GM20000 (cell line): ENCODE measurements at regions not wholly inside any gene's neighbourhood (a gene's known extent, or its start where the extent isn't known, plus 50 kb on each side); places are given as distances from the start of the nearest gene placed in this dataset.

ENCODE experiments used
- DNase-seq: peaks from one replicate; pipeline ENCODE4 v3.0.0; 2012; ENCODE audit warnings: low spot score
- TF ChIP-seq, protein P1 (sequence below): IDR thresholded peaks from 2 replicates; pipeline ENCODE4 v1.5.1; 2012; ENCODE audit warnings: mild to moderate bottlenecking, control low read depth; ENCODE audit errors: extremely low read depth, missing control alignments

DNA sequence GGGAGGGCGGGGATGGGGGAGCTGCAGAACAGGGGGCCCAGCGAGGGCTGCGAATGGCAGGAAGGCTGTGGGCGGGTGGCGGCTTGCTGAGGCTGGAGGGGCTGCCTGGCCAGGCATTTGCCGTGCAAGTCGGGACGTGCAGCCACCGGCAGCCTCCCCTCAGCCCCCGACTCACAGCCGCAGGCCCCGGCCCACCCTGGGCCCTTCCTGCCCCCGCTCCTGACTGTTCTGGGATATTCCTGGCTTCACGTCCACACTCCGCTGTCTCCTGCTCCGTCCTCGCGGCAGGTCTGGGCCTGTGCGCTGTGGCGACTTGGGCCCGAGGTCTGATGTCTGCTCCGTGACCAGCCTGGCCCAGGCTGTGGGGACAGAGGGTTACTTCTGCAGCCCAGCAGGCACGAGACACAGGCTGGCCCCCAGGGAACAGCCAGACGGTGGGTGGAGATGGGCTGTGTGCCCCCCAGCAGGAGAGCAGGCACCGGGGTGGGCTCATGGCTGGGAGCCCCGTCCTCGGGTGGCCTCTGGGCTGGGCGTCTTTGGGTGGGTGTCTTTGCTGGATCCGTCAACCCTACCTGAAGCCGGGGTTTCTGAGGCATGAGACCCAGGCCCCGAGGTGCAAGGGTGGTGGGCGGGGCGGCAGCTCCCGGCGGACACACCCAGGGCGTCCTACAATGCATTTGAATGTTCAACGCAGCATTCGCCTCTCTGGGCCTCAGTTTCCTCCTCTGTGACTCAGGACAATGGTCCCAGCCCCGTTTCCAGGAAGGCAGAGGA is 86.5 kb downstream of the FOXL3 start:
- TF ChIP-seq, protein P1, sequence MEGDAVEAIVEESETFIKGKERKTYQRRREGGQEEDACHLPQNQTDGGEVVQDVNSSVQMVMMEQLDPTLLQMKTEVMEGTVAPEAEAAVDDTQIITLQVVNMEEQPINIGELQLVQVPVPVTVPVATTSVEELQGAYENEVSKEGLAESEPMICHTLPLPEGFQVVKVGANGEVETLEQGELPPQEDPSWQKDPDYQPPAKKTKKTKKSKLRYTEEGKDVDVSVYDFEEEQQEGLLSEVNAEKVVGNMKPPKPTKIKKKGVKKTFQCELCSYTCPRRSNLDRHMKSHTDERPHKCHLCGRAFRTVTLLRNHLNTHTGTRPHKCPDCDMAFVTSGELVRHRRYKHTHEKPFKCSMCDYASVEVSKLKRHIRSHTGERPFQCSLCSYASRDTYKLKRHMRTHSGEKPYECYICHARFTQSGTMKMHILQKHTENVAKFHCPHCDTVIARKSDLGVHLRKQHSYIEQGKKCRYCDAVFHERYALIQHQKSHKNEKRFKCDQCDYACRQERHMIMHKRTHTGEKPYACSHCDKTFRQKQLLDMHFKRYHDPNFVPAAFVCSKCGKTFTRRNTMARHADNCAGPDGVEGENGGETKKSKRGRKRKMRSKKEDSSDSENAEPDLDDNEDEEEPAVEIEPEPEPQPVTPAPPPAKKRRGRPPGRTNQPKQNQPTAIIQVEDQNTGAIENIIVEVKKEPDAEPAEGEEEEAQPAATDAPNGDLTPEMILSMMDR, result no peak

DNA sequence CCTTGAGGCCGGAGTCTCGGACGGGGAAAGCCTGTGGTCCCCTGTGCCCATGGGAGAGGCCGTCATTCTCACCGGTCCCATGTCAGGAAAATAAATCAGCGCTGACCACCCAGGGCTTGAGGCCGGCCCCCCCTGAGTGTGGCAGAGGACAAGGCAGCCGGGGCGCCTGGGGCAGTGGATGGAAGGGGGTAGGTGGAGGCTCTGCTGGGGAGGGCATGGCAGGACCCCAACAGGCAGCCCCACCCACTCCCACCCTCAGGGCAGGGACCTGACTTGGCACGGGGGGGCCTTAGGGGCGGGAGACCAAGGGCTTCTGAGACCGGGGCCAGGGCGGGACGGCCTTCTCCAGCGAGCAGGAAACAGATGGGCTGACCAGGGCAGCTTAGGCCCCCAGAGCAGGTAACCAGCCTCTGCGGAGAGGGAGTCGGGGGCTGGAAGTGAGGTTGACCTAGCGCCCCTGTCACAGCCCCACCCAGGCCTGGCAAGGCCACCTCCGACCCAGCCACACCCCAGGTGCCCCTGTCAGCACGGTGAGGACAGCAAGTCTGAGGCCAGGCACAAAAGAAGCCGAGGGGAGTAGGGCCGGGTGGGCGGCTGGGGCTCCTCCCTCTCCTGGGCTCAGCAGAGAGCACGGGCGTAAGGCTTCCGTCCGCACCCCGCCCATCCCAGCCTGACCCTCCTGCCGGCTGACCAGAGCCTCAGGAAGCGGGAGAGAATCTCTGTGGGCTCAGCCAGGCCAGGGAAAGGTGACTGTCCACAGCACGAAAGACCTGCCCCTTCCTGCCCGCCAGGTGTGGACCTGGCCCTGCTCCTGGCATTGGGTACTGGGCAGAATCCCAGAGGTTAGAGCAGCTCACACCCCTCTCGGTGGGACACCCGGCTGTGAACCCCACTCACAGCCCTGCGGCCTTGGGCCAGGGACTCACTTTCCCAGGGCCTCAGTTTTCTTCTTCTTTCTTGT is 87.4 kb downstream of the FOXL3 start:
- TF ChIP-seq, protein P1, result no peak

More for the DNA sequence above, 86.5 kb downstream of the FOXL3 start:
- no peak for DNase-seq

DNA sequence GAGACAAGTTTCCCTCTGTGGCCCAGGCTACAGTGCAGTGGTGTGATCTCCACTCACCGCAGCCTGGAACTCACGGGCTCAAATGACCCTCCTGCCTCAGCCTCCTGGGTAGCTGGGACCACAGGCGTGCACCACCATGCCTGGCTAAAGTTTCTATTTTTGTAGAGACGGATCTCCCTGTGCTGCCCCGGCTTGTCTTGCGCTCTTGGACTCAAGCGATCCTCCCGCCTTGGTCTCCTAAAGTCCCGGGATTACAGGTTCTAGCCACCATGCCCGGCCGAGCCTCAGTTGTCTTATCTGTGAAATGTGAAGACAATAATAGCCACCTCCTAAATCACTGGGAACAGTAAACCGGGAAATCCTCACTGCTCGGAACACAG is 88.1 kb downstream of the FOXL3 start:
- TF ChIP-seq, protein P1, result no peak
- DNase-seq, result no peak

More for the DNA sequence above, 87.4 kb downstream of the FOXL3 start:
- no peak for DNase-seq

DNA sequence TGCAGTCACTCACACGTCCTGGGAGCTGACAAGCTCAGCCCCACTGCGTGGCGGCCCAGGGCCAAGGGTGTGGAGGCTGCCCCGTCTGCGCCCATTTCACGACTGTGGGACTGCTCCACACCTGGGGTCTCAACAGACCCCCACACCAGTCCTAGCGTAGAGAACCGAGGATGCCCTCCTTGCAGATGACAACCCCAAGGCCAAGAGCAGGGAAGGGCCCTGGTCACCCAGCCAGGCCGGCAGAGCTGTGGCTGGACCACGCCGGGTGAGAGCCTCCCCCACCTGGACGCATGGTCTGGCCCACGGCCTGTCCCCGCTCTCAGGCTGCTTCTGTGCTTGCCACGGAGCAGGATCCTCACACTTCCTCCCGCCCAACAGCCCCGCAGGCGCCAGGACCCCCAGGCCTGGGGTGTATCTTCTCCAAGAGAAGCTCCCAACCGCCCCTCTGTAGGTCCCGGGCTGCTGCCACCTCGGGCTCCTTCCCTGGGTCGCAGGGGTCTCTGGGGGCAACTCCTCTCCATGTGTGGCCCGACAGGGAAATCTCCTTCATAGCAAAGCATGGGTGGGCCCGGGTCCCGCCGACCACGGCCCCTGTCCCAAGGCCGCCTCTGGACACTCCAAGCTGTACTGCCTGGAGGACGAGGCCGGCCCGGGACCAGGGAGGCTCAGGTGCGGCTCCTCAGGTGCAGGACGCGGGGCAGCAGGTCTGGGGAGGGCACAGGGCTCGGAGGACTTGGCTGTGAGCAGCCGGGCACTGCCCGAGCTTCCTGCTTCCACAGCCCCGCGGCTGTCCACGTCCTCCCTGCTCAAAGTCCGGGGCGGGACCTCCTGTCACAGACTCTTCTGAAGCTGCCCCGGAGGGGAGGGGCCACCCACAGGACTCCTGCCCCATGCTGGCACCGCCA is 88.8 kb downstream of the FOXL3 start:
- DNase-seq, result peak; percentile 39
- TF ChIP-seq, protein P1, result no peak

DNA sequence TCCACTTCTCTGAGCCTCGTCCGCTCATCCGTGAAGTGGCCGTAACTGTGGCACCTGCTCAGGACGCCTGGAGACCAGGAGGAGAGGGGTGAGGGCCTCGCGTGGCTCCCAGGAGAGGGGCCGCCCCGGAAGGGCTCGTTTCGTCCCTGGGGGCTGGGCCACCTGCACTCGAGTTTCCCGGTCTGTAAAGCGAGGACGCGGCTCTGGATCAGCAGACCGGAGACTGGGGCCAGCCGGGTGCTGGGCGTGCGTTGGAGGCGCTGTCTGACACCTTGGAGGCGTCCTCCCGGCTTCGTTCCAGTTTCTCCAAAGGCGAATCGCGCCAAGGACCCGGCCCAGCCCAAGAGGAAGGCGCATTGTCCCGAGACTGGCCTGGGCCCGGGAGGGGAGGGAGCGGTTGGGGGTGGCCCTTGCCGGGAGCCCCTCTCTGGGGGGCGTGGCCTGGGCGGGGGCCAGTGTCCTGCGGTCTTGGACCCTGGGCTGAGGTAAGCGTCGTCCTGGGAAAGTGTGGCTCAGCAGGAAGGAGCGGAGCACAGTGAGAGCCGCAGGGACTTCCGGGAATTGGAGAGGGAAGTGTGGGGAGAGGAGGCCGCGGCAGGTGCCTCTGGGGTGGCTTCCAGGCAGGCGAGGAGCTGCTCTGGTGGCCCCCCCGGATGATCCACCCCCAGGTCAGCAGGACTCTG is 89.6 kb downstream of the FOXL3 start:
- no peak for DNase-seq
- TF ChIP-seq, protein P1, result no peak

DNA sequence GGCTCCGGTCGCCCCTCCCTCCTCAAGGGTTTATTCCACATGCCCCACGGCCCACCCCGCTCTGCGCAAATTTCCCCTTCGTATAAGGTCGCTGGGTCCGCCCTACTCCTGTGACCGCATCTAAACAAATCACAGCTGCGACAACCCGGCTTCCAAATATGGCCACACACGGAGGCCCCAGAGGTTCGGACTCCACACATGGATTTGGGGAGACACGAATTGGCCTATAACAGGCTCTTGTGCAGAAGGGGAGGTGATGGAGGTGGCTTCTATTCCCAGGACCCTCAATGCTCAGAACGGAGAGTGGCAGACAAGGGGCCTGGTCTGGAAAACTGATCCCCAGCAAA is 90.1 kb downstream of the FOXL3 start:
- DNase-seq, result peak; percentile 43

More for the DNA sequence above, 90.1 kb downstream of the FOXL3 start:
- TF ChIP-seq, protein P1, result no peak
